ENCODE measurements at regions not wholly inside any gene's neighbourhood (a gene's known extent, or its start where the extent isn't known, plus 50 kb on each side); places are given as distances from the start of the nearest gene placed in this dataset.

- TF ChIP-seq, protein P1, sequence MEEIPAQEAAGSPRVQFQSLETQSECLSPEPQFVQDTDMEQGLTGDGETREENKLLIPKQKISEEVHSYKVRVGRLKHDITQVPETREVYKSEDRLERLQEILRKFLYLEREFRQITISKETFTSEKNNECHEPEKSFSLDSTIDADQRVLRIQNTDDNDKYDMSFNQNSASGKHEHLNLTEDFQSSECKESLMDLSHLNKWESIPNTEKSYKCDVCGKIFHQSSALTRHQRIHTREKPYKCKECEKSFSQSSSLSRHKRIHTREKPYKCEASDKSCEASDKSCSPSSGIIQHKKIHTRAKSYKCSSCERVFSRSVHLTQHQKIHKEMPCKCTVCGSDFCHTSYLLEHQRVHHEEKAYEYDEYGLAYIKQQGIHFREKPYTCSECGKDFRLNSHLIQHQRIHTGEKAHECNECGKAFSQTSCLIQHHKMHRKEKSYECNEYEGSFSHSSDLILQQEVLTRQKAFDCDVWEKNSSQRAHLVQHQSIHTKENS (CRISPR knock-in tag; IDR thresholded peaks at IDR 0.05): no peak
- TF ChIP-seq MBD2 (IDR thresholded peaks at IDR 0.05; ENCODE audit: borderline replicate concordance, low read depth) (no peak), ZBED1 (IDR thresholded peaks at IDR 0.05) (no peak), MEF2A (IDR thresholded peaks at IDR 0.05; ENCODE audit: control insufficient read depth, low read depth, low read length) (no peak), MEF2D (tag; conservative IDR thresholded peaks at IDR 0.05; ENCODE audit: low read depth) (no peak), ZNF175 (CRISPR knock-in tag; IDR thresholded peaks at IDR 0.05; ENCODE audit: low read depth) (no peak), RFX7 (CRISPR knock-in tag; IDR thresholded peaks at IDR 0.05) (no peak), NFATC3 (IDR thresholded peaks at IDR 0.05) (no peak), ZFP91 (CRISPR knock-in tag; IDR thresholded peaks at IDR 0.05) (no peak), HMGN3 (IDR thresholded peaks at IDR 0.05; ENCODE audit: borderline replicate concordance, extremely low read depth, insufficient read length, low read depth, low read length) (no peak), HNRNPL (IDR thresholded peaks at IDR 0.05; ENCODE audit: low read depth, low read length) (no peak), PATZ1 (CRISPR knock-in tag; IDR thresholded peaks at IDR 0.05; ENCODE audit: borderline replicate concordance) (no peak), NEUROD1 (IDR thresholded peaks at IDR 0.05; ENCODE audit: borderline replicate concordance, low read depth, low read length, partially characterized antibody) (no peak), ZNF57 (CRISPR knock-in tag; IDR thresholded peaks at IDR 0.05) (no peak), KDM1A (IDR thresholded peaks at IDR 0.05) (peak; percentile 63 to 73), RBM25 (IDR thresholded peaks at IDR 0.05; ENCODE audit: low read depth, low read length, severe bottlenecking) (peak; percentile 82), KAT2B (IDR thresholded peaks at IDR 0.05; ENCODE audit: low read depth, low read length) (no peak), EP300 (IDR thresholded peaks at IDR 0.05; ENCODE audit: low read length) (no peak), ZNF24 (IDR thresholded peaks at IDR 0.05) (no peak)
- TF ChIP-seq, protein P2, sequence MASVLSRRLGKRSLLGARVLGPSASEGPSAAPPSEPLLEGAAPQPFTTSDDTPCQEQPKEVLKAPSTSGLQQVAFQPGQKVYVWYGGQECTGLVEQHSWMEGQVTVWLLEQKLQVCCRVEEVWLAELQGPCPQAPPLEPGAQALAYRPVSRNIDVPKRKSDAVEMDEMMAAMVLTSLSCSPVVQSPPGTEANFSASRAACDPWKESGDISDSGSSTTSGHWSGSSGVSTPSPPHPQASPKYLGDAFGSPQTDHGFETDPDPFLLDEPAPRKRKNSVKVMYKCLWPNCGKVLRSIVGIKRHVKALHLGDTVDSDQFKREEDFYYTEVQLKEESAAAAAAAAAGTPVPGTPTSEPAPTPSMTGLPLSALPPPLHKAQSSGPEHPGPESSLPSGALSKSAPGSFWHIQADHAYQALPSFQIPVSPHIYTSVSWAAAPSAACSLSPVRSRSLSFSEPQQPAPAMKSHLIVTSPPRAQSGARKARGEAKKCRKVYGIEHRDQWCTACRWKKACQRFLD (CRISPR knock-in tag; IDR thresholded peaks at IDR 0.05): no peak
- TF ChIP-seq, protein P3, sequence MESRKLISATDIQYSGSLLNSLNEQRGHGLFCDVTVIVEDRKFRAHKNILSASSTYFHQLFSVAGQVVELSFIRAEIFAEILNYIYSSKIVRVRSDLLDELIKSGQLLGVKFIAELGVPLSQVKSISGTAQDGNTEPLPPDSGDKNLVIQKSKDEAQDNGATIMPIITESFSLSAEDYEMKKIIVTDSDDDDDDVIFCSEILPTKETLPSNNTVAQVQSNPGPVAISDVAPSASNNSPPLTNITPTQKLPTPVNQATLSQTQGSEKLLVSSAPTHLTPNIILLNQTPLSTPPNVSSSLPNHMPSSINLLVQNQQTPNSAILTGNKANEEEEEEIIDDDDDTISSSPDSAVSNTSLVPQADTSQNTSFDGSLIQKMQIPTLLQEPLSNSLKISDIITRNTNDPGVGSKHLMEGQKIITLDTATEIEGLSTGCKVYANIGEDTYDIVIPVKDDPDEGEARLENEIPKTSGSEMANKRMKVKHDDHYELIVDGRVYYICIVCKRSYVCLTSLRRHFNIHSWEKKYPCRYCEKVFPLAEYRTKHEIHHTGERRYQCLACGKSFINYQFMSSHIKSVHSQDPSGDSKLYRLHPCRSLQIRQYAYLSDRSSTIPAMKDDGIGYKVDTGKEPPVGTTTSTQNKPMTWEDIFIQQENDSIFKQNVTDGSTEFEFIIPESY (CRISPR knock-in tag; IDR thresholded peaks at IDR 0.05): no peak
Observed at GRCh38 chr17:77420804-77421629, 280.2 kb downstream of the SEC14L1 start (continued).
